NCI-H146 (cell line): ENCODE measurements at regions not wholly inside any gene's neighbourhood (a gene's known extent, or its start where the extent isn't known, plus 50 kb on each side); places are given as distances from the start of the nearest gene placed in this dataset.
"Not testable (repeated sequence)": the region's sequence is repeated elsewhere in the genome, so short reads cannot be mapped to it uniquely, and the experiment has no call there.

Experiments used
- DNase-seq: peaks from one replicate; lab custom pipeline; 2025; lab: John Stamatoyannopoulos, UW

DNA sequence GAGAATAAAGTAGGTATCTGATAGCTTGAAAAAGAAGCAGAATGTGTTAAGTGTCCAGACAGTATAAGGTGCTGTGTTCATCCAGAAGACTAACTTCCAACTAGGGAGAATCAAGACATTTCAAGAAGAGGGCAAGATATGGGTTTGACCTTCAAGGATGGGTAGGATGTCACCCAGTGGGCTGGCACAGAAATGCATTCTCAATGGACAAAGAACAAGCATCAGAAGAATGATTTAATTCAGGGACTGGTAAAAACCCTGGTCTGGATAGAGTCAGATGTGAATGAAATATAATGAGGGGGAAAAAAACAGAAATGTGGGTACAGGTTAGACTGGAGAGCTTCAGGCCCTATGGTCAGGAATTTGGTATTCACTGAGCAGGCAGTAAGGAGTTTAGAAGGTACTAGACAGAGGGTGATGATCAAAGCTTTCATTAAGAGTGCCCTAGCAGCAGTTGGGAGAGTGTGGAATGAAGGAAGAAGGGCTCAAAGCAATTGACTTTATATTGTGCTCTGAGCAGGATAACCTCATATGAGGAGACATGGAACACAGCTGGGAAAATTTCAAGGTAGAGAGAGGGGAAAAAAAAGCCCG is 180.7 kb upstream of the ANK3 start:
- DNase-seq = peak; percentile 19

DNA sequence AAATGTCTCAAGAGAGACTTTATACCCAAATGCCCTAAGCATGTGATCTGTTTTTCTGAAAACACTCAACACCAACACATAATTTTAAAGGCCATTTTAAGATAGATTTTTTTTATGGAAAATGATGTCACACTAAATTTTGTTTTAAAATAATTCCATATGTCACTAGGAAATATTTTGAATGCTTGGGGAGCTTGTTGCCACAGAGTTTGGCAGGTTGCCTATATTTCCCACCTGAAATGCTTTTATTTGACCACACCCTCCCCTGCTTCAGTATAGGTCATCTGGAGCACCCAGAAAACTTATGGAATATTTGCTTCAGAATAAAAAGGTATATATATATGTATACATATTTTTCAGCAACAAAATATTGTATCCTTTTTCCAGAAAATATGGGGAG is 180.0 kb upstream of the ANK3 start:
- peak; percentile 14 for DNase-seq

DNA sequence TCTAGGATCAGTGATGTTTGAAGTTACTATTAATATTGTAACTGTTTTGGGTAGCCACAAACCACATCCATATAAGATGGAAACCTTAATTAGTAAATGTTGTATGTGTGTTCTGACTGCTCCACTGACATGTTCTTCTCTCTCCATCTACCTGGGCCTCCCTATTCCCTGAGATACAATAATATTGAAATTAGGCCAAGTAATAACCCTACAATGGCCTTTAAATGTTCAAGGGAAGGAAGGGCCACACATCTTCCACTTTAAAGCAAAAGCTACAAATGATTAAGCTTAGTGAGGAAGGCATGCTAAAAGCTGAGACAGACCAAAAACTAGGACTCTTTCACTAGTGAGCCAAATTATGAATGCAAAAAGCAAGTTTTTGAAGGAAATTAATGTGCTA is 176.4 kb upstream of the ANK3 start:
- no peak for DNase-seq

DNA sequence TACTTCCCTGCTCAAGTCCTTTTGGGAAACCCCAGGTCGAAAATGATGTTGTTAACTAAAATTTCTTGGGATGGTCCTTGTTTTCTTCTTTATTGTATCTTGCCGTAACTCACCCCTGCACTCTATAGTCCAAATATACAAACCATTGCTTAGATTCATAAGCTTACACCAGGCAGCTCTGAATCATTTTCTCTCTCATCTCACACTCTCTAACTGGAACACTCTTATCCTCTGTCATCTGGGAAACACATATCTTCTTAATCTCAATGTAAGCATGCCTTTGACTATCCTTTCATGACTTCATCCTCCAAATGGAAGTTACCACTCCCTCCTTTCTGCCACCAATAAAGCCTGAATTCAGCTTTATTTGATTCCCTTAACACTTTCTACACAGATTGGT is 175.8 kb upstream of the ANK3 start:
- no peak for DNase-seq

DNA sequence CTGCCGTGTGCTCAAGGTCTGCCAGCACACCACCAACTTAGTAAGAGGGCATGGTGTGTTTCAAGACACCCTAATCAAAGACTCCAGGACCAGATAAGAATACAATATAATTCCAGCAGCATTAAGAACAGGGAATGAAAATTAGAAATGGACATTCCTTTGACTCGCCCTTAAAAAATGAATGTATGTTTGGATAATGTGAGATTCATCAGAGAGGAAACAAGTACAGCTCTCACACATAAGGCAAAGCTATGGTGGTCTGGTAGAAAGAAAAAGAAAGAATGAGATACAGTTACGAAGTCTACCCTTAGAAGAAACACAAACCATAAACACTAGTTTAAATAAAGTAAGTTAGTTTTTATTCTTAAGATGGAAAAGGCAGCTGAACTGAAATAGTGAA is 174.8 kb upstream of the ANK3 start:
- no peak for DNase-seq

DNA sequence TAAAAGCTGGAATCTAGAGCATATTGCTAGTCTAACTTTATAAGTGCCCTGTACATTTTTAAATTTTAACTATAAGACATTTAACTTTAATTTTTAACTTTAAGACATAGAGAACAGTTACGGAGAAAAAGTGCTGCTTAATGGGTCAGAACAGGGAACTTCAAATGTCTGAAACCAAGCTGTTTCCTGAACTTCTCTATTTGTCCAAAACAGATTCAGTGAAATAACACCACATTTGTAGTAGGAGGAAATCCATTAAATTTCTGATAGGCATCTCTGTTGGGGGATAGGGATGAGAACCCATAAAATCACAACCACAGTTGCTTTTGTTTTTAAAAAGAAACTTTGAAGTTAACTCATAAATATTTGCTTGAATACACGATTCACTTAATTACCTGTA is 170.8 kb upstream of the ANK3 start:
- no peak for DNase-seq

DNA sequence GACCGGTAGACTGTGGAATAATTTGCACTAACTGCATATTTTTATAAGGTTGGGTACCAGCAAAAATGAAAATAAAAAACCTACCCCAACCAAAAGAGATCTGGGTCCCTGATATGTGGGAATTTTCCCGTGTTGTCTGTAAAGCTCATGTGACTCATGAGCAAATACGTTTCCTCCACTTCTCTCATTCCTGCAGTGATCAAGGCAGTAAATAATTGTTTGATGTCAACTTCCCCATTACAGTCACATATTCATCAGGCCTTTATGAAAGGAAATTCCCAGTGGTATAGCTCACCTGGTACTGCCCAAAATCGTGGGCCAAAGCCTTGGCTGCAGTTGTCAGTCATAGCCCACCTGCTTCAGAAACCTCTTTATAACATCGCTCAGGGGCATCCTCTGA is 166.0 kb upstream of the ANK3 start:
- DNase-seq = no peak

DNA sequence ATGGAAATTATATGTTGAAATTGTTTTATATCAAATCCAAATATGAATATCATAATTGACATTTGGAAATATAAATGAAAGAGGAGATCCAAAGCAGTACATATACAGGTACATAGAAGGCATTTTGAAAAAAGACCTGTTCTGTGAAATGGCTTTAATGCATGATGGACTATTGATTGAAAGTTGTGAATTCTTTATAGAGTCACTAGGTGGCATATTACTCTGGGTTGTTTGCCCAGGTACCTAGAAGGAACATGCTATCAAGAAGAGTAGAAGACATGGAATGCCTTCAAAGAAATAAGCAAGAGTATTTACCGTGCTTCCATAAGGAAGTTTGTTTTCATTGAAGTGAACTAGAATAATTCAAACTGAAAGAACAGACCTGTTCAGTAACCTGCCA is 160.0 kb upstream of the ANK3 start:
- DNase-seq = peak; percentile 59

DNA sequence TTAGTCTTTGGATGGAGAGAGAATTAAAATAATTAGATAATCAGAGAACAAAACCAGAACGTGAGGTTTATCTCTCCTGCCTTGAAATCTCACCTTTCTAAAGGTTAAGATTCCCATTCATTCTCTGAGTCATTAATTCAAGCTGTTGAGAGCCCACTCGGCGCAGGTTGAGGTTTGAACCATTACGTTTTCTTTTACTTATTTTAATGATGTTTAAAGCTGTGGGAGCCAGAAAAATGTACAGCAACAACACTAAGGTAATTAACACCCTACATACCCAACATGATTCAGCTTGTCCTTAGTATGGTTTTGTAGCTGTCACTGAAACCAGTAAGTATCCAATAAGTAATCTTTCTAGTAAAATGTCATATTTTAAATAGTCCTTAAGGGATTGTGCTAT is 153.0 kb upstream of the ANK3 start:
- DNase-seq = no peak

DNA sequence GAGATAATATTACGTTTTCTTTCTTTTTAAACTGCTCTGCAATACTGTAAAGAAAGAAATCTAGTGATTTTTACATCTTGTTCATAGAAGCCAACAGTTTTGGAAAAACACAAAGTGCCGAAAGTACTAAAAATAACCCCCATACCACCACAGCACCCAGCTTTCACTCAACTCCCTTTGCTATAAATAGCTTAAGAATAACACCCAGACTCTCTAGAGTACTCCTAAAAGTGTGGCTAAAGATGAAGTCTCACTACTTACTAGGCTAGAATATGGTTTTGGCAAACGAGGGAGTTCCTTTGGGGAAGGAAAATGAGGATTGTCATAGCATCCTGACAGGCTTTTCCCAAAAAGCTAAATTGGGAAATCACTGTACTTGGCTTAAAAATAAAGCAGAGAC is 151.8 kb upstream of the ANK3 start:
- DNase-seq = no peak

DNA sequence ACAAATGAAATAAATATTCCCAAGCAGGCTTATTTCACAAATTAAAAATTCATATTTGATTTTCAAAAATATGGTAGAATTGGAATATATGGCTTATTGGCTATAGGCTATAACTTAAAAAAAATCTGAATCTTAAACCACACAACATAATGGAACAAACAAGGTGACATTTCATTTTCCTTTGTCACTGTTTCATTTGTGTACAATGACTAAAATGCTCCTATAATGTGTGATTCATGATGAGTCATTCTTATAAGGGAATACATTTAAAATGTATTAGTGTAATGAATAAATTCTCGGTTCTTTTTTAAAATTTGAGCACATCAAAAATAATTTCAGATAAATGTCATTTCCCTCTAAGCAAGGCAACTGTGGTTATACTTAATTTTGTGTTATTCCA is 148.0 kb upstream of the ANK3 start:
- DNase-seq = no peak

DNA sequence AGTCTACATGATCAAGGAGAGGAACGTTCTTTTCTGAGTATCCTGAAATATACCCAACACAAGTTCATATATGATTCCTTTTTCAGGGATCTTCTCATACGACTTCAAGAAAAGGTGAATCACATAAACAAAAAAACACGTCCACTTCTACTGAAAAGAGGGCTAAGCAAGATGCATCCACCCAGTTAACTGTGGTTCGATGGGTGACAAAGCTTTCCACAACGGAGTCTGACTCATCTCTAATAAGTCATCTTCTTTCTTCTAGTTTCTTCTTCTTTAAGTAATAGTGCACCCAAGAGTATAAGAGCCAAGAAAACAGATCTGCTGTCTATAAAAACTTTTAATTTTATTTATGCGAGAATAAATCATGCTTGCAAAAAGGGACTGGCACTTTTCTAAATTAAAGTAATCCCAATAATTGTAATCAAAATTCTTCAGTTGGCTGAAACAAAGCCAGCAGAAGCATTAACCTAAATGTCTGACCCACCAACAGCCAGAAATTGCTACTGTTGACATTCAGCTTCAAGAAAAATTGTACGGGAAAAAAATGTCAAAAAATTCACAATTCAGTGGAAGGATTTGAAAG is 146.9 kb upstream of the ANK3 start:
- no peak for DNase-seq

DNA sequence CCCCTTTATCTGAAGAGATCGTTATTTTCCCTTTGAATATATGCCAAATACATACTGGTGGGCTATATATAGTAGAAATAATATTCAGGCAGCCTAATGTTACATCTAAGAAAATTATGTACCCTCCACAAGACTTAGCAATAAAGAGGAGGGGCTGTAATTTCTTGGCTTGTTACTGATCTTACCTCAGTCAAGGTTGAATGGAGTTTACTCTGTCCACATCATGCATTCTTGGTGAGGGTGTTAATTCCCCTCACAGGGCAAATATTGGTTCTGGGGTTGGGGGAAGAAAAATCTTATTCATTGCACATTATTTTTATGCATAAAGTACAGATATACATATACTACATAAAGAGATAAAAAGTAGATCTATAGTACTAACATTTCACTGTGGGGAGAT is 145.8 kb upstream of the ANK3 start:
- DNase-seq = peak; percentile 6

DNA sequence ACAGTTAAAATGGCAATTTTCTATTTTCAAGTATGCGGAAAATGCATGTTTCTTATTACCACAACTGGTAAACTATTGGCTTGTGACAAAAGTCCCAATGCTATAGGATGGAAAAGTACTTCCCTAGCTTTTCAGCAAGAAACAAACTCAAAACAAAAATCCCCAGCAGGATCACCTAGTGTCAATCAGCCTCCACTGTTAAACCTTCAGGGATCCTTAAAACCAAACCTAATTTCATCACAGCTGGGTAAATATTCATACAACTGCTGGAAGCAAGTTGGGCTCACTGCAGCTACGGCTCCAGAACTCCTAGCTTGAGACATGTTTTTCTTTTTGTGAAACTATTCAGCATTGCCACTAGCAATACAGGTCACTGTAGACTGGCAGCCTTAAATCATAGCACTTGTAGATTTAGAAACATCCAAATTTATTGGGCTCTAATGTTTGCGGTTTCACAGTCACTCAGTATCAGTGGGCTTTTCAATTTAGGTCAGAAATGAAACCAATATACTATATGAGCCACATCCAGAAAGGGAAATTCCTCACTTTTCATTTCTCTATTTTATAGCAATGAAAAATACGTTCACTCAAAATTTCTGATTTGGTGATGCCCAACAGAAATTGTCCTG is 145.2 kb upstream of the ANK3 start:
- peak; percentile 76 for DNase-seq

DNA sequence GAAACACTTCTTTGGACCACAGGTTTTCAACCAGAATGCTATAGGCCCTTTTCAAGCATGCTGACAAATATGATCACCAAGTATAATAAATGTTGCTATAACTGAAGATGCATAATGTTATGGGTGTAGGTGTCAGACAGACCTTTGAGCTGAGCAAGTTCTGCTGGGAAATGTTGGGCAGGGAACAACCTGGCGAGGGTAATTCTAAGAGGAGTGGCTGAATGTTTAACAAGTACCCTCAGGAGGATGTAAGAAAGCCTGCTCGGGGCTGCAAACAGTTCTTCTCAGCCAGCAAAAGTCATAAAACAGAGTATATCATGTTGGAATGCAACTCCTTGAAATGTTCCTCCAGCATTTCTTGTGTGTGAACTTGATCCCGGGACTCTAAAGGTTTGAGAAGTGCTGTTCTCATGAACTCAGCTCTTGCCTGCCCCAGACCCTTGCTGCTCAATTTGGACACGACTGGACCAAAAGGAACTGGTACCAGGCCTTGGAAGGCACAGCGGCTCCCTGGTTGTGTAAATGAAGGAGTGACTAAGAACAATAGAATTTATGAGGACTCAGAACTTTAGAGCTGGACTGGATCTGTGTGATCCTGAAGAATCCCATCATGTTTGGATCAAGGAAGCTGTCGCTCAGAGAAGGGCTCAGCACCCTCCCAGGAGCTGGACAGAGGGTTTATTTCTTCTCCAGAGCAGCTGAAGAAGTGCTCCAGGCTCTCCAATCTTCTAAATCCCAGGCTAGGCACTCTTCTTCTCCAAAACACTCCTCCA is 143.2 kb upstream of the ANK3 start:
- no peak for DNase-seq

DNA sequence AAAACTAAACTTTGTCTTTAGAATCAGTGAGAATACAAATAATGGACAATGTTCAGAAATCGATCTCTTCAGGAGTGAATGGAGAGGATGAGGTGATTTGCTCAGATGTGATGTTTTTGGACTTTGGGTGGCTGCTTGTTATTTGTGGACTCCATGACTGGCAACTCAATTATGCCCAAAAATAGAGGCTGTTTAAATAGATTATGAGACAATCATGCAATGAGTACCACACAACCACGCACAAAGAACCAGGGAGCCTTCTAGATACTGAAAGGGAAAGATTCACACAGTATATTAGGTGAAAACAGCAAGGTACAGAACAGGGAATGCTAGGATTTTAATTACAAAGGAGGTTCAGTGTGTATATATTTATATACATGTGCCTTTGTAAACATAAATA is 141.3 kb upstream of the ANK3 start:
- DNase-seq = peak; percentile 34

DNA sequence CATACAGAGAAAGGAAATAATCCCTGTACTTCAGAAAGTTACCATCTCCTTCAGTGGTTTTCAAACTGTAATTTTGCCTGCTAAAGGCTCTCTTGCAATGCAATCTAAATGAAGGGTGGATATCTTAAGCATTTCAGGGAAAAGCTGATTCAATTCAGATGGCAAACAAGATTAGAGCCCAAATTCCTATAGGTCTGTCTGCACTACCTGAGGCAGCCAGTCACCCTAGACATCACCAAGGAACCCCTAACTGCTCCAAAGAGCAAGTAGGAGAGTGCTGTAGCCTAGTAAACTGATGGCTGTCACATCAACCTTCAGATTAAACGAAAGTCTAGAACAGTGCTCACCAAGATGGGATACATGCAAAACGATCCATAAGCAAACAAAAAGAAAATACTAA is 138.0 kb upstream of the ANK3 start:
- no peak for DNase-seq

DNA sequence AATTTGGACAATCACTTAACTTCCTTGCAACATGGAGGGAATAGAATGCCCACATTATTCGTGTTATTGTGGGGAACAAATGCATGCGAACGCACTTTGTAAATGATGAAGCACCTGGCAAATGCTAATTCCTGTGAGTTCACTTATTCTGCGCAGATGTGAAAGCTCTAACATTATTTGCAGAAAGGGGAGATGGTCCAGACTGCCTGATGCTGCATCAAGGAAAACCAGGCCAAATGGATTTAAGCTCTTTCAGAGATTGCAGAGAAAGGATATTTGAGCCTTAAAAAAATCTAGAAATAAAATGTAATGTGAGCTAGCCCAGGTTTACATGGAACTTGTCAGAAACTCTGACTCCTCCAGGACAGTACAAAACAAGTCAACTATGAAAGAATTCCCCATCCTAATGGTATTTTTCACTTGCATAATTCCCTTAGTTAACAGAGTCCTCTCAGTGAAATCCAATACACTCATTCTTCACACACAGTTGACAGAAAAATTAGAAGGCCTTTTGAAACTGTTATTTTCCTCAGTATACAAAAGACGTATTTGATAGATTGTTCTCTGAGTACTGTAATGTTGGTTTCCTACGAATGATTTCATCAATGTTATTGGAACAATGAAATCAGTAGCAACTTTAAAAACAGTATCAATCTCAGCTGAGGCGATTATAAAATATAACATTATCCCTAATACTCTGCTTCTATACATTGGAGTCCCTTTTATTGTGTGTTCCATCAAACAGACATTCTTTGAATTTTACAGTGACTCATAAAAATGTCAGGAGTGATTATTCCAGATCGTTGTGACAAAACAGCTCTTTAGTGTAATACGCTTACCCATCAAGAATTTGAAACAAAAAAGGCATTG is 136.3 kb upstream of the ANK3 start:
- peak; percentile 51 for DNase-seq

DNA sequence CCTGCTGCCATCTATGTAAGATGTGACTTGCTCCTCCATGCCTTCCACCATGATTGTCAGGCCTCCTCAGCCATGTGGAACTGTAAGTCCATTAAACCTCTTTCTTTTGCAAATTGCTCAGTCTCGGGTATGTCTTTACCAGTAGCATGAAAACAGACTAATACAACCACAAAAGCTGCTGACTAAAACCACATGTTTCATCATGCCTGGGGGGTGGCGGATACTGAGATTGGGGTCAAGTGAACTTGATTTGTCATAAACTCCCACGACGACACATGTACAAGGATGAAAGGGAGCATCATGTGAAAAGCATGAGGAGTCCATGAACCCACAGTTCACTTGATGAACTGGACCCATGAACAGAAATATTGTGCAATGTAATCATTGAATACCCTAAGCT is 134.9 kb upstream of the ANK3 start:
- DNase-seq = no peak

DNA sequence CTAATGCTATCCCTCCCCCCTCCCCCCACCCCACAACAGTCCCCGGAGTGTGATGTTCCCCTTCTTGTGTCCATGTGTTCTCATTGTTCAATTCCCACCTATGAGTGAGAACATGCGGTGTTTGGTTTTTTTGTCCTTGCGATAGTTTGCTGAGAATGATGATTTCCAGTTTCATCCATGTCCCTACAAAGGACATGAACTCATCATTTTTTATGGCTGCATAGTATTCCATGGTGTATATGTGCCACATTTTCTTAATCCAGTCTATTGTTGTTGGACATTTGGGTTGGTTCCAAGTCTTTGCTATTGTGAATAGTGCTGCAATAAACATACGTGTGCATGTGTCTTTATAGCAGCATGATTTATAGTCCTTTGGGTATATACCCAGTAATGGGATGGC is 133.7 kb upstream of the ANK3 start:
- DNase-seq = not testable (repeated sequence)

DNA sequence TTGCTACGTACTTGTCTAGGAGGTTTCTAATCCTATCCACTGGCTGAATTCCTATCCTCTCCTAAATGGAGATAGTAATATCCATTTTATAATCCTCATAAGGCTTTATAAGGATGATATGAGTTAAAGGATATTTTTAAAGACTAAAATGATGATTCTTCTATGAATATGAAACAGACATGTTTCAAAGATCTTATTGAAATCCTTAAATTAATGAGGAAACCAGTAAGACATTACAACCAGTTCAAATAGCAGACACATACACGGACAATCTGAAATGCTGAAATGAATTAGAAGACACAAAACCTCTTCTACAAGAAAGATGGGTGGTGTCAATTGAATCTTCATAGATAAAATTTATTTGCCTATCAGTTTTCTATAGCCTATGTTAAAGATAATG is 132.9 kb upstream of the ANK3 start:
- DNase-seq = no peak

DNA sequence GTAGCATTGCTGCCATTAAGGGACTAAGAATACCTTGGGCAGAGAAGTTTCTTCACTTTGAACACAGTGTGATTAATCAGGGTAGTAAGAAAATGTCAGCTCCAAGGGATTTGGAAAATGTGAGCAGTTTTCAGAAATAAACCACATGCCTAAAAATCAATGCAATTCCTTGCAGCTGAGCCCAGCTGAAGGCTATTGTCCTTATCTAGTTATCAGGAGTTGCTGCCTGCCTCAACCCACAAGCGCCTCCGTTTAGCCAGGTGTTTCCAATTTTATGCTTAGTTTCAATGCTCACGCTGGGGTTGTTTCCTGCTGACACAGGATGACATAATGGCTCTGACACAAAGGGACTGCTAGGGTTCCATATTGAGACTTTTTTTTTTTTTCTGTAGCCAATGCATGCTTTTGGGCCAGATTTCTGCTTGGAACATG is 132.3 kb upstream of the ANK3 start:
- peak; percentile 99 for DNase-seq
